GM23338 (cell line): ENCODE measurements at regions not wholly inside any gene's neighbourhood (a gene's known extent, or its start where the extent isn't known, plus 50 kb on each side); places are given as distances from the start of the nearest gene placed in this dataset.

ENCODE experiments used
- ATAC-seq: fragments of 200-7000 bp; cut with Tn5 transposase; 3 replicates; pipeline ENCODE4 v1.9.1; 2020
- DNase-seq: peaks from one replicate; pipeline ENCODE4 v3.0.0-alpha.2; 2015; ENCODE audit warnings: low spot score
- H2AFZ ChIP-seq: fragments of 200-600 bp; sonication (generic); 2 replicates; pipeline ENCODE4 v1.8.0; 2016; ENCODE audit warnings: antibody characterized with exemption, mild to moderate bottlenecking, moderate library complexity
- H3F3A ChIP-seq: fragments of 200-600 bp; sonication (generic); replicated peaks from 2 replicates; pipeline ENCODE4 v1.8.0; 2017; ENCODE audit warnings: antibody characterized with exemption, mixed run types, low read depth
- H3K27ac ChIP-seq: fragments of 200-600 bp; sonication (generic); 2 replicates; pipeline ENCODE4 v1.6.1; 2016; ENCODE audit warnings: low read depth
- H3K27me3 ChIP-seq: fragments of 200-600 bp; sonication (generic); 2 replicates; pipeline ENCODE4 v1.8.0; 2016; ENCODE audit warnings: mild to moderate bottlenecking, mixed run types, moderate library complexity; ENCODE audit not compliant: insufficient read depth
- H3K36me3 ChIP-seq: fragments of 200-600 bp; sonication (generic); 2 replicates; pipeline ENCODE4 v1.8.0; 2016; ENCODE audit warnings: mild to moderate bottlenecking; ENCODE audit not compliant: insufficient read depth
- H3K4me1 ChIP-seq: fragments of 200-600 bp; sonication (generic); 2 replicates; pipeline ENCODE4 v1.8.0; 2016; ENCODE audit warnings: mild to moderate bottlenecking, moderate library complexity; ENCODE audit not compliant: insufficient read depth
- H3K4me2 ChIP-seq: fragments of 200-600 bp; sonication (generic); 2 replicates; pipeline ENCODE4 v1.7.1; 2017; ENCODE audit warnings: mixed run types
- H3K4me3 ChIP-seq: fragments of 200-600 bp; sonication (generic); 2 replicates; pipeline ENCODE4 v1.6.1; 2016; ENCODE audit warnings: mixed run types
- H3K79me2 ChIP-seq: fragments of 200-600 bp; sonication (generic); replicated peaks from 2 replicates; pipeline ENCODE4 v1.8.0; 2017; ENCODE audit warnings: mild to moderate bottlenecking; ENCODE audit not compliant: insufficient read depth
- H3K9me2 ChIP-seq: fragments of 200-600 bp; sonication (generic); 2 replicates; pipeline ENCODE4 v1.8.0; 2017; ENCODE audit not compliant: insufficient read depth
- H4K20me1 ChIP-seq: fragments of 200-600 bp; sonication (generic); replicated peaks from 2 replicates; pipeline ENCODE4 v1.8.0; 2017; ENCODE audit warnings: mild to moderate bottlenecking; ENCODE audit not compliant: insufficient read depth
- H3K27ac Mint-ChIP-seq: 2 replicates; pipeline ENCODE4 v1.8.0; 2020; ENCODE audit warnings: inconsistent platforms, mild to moderate bottlenecking, moderate library complexity, mixed read lengths
- H3K27me3 Mint-ChIP-seq: 3 replicates; pipeline ENCODE4 v1.8.0; 2022; ENCODE audit warnings: low read depth, mild to moderate bottlenecking, moderate library complexity, mixed read lengths, inconsistent platforms; ENCODE audit not compliant: insufficient read depth, poor library complexity
- H3K36me3 Mint-ChIP-seq: 3 replicates; pipeline ENCODE4 v1.8.0; 2021; ENCODE audit warnings: low read depth, mild to moderate bottlenecking, inconsistent platforms, moderate library complexity, mixed read lengths
- H3K4me1 Mint-ChIP-seq: 3 replicates; pipeline ENCODE4 v1.8.0; 2020; ENCODE audit warnings: mild to moderate bottlenecking, inconsistent platforms, mixed read lengths
- H3K4me3 Mint-ChIP-seq: 3 replicates; pipeline ENCODE4 v1.8.0; 2021; ENCODE audit warnings: moderate library complexity, mild to moderate bottlenecking, inconsistent platforms, mixed read lengths
- H3K9me3 Mint-ChIP-seq: 3 replicates; pipeline ENCODE4 v1.8.0; 2020; ENCODE audit warnings: moderate library complexity, mild to moderate bottlenecking, inconsistent platforms, mixed read lengths
- CTCF ChIP-seq, 2 experiments: fragments of 200-600 bp in 1 of 2; sonication (generic) in 1 of 2; conservative IDR thresholded peaks; 2 replicates each; pipeline versions ENCODE4 v1.5.1 to v1.6.1; 2016 to 2017; ENCODE audit warnings: antibody characterized with exemption in 2 of 2, low read depth in 2 of 2, mild to moderate bottlenecking in 2 of 2, moderate library complexity in 1 of 2
- EZH2phosphoT487 ChIP-seq: fragments of 200-600 bp; sonication (generic); IDR thresholded peaks from one replicate; pipeline ENCODE4 v1.8.1; 2018; ENCODE audit warnings: antibody characterized with exemption; ENCODE audit not compliant: unreplicated experiment
- JUNB ChIP-seq: IDR thresholded peaks from one replicate; pipeline ENCODE4 v1.6.1; 2016; ENCODE audit warnings: antibody characterized with exemption; ENCODE audit not compliant: unreplicated experiment
- STAT1 ChIP-seq: IDR thresholded peaks from one replicate; pipeline ENCODE4 v1.6.1; 2016; ENCODE audit warnings: antibody characterized with exemption; ENCODE audit not compliant: unreplicated experiment
- ZNF462 ChIP-seq: fragments of 250-450 bp; sonication (Bioruptor Pico); IDR thresholded peaks from 2 replicates; pipeline ENCODE4 v1.5.0; 2020; ENCODE audit warnings: mild to moderate bottlenecking, moderate library complexity
- TF ChIP-seq, protein P1 (sequence below): IDR thresholded peaks from one replicate; pipeline ENCODE4 v1.6.1; 2018; ENCODE audit warnings: antibody characterized with exemption; ENCODE audit not compliant: unreplicated experiment
- TF ChIP-seq, protein P2 (sequence below): IDR thresholded peaks from 2 replicates; pipeline ENCODE4 v1.6.1; 2016; ENCODE audit warnings: antibody characterized with exemption

GRCh38 chr1:226490426-226490809 is 58.1 kb upstream of the STUM start:
- Histone ChIP-seq H4K20me1 (no peaks in the 10 kb centered on the region), H3K9me2 (no peaks in the 10 kb centered on the region), H3K27ac (no peak overlapping the region), H3K27me3 (no peaks in the 10 kb centered on the region), H3F3A (no peaks in the 10 kb centered on the region), H3K79me2 (no peaks in the 10 kb centered on the region), H3K4me1 (peaks cover 17% of the 10 kb centered on the region), H3K4me2 (no peak overlapping the region), H3K36me3 (no peaks in the 10 kb centered on the region), H3K4me3 (no peak overlapping the region), H2AFZ (no peak overlapping the region; the same call in 1 of the 2 replicates)
- Mint-ChIP-seq H3K9me3 (no peaks in the 10 kb centered on the region; the same call in 2 of the 3 replicates), H3K36me3 (no peaks in the 10 kb centered on the region), H3K27ac (no peak overlapping the region), H3K4me3 (no peak overlapping the region), H3K27me3 (peaks cover 2% of the 10 kb centered on the region), H3K4me1 (peaks cover 16% of the 10 kb centered on the region)
- no peak for TF ChIP-seq EZH2phosphoT487
- TF ChIP-seq, protein P1, sequence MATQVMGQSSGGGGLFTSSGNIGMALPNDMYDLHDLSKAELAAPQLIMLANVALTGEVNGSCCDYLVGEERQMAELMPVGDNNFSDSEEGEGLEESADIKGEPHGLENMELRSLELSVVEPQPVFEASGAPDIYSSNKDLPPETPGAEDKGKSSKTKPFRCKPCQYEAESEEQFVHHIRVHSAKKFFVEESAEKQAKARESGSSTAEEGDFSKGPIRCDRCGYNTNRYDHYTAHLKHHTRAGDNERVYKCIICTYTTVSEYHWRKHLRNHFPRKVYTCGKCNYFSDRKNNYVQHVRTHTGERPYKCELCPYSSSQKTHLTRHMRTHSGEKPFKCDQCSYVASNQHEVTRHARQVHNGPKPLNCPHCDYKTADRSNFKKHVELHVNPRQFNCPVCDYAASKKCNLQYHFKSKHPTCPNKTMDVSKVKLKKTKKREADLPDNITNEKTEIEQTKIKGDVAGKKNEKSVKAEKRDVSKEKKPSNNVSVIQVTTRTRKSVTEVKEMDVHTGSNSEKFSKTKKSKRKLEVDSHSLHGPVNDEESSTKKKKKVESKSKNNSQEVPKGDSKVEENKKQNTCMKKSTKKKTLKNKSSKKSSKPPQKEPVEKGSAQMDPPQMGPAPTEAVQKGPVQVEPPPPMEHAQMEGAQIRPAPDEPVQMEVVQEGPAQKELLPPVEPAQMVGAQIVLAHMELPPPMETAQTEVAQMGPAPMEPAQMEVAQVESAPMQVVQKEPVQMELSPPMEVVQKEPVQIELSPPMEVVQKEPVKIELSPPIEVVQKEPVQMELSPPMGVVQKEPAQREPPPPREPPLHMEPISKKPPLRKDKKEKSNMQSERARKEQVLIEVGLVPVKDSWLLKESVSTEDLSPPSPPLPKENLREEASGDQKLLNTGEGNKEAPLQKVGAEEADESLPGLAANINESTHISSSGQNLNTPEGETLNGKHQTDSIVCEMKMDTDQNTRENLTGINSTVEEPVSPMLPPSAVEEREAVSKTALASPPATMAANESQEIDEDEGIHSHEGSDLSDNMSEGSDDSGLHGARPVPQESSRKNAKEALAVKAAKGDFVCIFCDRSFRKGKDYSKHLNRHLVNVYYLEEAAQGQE = no peak
- TF ChIP-seq STAT1 = no peak
- TF ChIP-seq, protein P2, sequence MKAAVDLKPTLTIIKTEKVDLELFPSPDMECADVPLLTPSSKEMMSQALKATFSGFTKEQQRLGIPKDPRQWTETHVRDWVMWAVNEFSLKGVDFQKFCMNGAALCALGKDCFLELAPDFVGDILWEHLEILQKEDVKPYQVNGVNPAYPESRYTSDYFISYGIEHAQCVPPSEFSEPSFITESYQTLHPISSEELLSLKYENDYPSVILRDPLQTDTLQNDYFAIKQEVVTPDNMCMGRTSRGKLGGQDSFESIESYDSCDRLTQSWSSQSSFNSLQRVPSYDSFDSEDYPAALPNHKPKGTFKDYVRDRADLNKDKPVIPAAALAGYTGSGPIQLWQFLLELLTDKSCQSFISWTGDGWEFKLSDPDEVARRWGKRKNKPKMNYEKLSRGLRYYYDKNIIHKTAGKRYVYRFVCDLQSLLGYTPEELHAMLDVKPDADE = no peak
- TF ChIP-seq CTCF (conservative IDR thresholded peaks at IDR 0.05; ENCODE audit: low read depth in 2 of 2) = no peak
- no peak for TF ChIP-seq JUNB
- no peak for TF ChIP-seq ZNF462 (CRISPR knock-in tag)
- DNase-seq = no peak
- no peak for ATAC-seq
